Stimulated activated CD8-positive, alpha-beta memory T cell treated with anti-CD3 and anti-CD28 coated beads, Interleukin-7, amount 100 ng/mL, for 1 hour (primary cell): ENCODE measurements at regions not wholly inside any gene's neighbourhood (a gene's known extent, or its start where the extent isn't known, plus 50 kb on each side); places are given as distances from the start of the nearest gene placed in this dataset.
"Not testable (repeated sequence)": the region's sequence is repeated elsewhere in the genome, so short reads cannot be mapped to it uniquely, and the experiment has no call there.

Source experiments
- DNase-seq, 2 donors: peaks; one replicate each; pipeline ENCODE4 v3.0.0-alpha.2; 2020; ENCODE audit warnings: low read depth in 2 of 2

- no peak for DNase-seq
These were observed 115.1 kb downstream of the KCNRG start for GRCh38 chr13:50130123-50130946.

GRCh38 chr13:50131920-50132903, 117.0 kb downstream of the KCNRG start:
- DNase-seq, result no peak

GRCh38 chr13:50132904-50133357, 117.7 kb downstream of the KCNRG start:
- DNase-seq, result no peak

GRCh38 chr13:50133358-50133953, 118.2 kb downstream of the KCNRG start:
- DNase-seq, result no peak

GRCh38 chr13:50136226-50136625, 121.0 kb downstream of the KCNRG start:
- DNase-seq, result no peak

DNA sequence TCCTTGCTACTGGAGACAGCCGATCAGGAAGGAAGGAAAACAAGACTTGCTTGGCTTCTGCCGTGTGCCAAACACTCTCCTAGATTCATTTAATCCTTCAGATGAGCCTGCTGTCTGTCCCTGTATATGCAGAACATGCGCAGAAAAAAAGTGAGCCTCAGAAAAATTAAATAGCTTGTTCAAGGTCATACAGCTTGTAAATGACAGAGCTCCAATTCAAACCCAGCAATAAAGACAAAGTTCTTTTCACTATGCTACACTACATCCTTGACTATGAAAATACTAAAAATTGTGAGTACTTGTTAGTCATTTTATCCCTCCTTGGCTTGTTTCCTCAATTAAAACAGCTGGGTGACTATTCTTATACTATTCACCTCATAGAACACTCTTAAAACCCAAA, 121.4 kb downstream of the KCNRG start:
- no peak for DNase-seq

DNA sequence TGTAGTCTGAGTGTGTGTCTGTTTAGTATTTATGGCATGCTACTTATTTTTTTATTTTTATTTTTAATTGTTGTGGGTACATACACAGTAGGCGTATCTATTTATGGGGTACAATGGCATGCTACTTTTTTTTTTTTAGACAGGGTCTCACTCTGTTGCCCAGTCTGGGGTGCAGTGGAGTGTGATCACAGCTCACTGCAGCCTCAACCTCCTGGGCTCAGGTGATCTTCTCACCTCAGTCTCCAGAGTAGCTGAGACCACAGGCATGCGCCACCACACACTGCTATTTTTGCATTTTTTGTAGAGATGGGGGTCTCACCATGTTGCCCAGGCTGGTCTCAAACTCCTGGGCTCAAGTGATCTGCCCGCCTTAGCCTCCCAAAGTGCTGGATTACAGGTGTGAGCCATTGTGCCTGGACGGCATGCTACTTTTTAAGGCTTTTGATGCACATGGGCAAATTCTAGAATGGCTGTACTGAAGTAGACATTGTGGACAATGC, 124.2 kb downstream of the KCNRG start:
- DNase-seq, result not testable (repeated sequence)

GRCh38 chr13:50140153-50140552, 124.9 kb downstream of the KCNRG start:
- no peak for DNase-seq

DNA sequence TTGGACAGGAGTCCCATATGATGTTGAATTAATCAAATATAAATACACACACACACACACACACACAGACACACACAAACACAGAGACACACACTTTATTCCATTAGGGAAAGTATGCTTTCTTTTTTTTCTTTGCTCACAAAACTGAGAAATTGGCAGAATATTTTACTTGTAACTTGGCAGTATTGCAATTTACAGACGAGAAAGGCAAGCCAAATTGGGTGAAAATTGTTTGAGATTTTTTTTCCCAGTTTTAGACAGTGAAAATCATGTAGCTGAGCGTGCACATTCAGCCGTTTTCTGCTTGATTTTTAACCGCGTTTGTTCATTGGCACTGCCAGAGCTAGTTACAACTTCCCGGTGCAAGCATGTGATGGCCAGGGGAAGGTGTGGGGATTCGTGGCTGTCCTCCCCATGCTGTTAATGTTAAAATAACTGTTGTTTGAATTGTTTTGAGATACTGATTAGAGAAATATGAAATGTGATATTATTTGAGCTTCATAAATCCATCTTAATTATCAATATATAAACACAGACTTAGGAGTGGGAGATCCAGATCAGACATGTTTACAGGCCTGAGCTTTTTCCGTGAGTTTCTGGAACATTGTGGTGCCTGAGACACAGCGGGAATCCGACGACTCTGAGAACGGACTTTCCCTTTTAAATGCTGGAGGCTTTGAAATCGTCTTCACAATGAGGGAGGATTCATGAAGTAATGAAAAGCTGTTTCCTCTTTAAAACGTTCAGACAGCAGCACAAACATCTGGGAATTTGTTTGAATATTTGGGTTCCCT, 125.5 kb downstream of the KCNRG start:
- no peak for DNase-seq

DNA sequence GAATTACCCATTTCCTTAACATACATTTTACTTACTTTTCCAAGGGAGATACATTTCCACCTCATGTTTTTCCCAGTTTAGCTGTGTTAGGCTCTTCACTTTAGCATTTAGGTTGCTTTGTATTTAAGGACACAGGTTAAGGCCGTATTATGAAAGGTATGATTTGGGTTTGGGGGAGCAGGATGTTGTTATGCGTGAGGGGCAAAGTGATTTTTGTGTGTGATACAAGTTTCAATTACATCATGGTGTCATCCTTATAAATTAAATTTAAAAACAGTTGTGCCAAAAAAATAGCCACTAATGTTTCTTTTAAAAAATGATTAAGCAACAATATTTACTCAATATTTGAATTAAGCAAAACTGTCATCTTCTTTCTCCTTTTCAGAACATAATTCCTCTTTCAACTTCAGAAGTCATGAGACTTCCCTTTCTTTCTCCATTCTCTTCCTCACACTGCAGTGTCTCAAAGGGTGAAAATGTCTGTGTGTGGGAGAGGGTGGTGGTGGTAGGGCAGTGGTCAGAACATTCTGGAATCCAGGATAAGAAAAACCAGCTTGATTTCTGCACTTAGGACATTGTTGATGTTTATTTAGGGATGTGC, 126.2 kb downstream of the KCNRG start:
- DNase-seq, result no peak

DNA sequence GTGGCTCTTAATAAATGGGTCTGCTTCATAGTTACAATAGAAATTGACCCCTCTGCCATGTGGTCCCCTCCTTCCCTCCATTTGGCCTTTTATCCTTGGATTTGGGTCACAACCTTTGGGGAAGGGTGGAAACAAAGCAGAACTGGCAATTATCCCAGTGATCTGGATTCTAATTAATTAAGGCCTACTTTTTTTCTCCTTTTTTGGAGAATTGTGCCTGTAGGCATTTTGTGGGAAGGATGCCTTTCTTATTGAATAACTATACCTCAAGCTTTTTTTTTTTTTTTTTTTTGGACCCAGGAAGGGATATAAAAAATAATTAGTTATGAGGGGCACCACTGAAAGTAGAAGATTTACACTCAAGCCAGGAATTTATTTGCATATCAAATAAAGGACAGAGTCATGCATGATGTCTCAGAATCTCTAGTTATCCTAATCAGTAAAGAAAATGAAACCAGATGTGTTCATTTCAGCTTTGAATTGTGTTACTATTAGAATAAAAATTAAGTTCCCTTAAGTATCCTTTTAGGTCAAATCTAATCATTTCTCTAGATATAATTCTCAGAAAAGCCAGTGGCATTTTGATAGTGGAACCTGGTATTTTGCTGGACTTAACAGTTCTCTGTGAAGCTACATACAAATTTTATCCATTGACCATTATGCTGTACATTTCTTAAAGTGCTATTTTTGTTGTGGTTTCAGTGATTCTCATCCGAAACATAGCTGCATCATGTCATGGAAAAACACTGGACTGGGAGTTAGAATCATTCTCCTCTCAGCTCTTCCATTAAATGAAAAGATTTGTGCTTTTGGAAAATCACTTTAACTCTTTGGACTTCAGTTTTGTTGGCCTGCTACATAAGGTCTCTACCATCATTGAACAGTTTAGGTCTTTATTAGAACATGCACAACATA, 129.3 kb downstream of the KCNRG start:
- DNase-seq, result no peak

- no peak for DNase-seq
These were observed 134.0 kb downstream of the KCNRG start for GRCh38 chr13:50149214-50149613.

- DNase-seq, result no peak
These were observed 134.7 kb downstream of the KCNRG start for GRCh38 chr13:50149932-50150331.

- DNase-seq, result no peak
These were observed 137.0 kb downstream of the KCNRG start for GRCh38 chr13:50152224-50152623.

DNA sequence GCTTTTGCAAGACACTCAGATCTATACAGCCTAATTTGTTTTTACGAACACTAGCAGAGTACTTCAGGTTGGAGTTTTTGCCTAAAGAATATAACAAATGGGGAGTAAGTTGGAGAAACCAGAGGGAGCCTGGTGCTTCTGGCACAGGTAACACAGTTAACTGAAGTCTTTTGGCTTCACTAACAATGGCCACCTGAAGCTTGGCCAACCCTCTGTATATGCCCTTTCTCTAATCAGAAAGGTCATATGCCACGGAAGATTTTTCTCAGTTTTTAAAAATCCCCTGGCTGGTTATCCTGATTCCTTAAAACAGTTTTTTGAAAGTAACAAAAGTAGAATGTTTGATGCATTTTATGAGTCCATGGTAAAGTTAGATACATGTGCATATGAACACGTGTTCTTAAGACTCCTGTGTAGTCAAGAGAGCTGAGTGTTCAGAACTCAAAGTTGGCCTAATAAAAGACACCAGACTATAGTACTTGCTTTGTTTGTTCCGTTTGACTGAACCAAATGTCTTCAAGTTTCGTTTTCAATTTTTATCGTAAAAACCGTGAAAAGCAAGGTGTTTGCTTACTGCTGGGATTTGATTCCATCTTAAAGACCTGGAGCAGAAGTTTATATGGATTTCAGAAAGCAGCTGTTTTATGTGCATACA, 137.5 kb downstream of the KCNRG start:
- no peak for DNase-seq

- no peak for DNase-seq
These were observed 138.2 kb downstream of the KCNRG start for GRCh38 chr13:50153401-50153800.

DNA sequence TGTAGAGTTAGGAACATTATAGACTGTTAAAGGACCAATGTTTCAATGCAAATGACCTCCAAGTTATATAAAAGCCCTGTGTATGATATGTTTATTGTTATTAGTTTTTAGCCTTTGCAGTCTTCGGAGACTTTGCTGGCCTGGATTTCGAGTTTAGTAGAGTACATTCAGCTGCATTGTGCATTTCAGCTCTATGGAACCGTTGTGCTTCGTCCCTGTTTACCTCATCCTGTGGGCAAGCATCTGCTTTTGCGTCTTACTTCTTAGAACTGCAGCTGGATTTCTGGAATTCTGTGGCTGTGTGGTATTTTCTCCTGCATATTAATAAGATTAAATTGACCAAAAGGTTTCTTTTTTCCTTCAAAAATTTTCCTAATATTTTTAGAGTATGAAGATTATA, 138.6 kb downstream of the KCNRG start:
- DNase-seq, result no peak

DNA sequence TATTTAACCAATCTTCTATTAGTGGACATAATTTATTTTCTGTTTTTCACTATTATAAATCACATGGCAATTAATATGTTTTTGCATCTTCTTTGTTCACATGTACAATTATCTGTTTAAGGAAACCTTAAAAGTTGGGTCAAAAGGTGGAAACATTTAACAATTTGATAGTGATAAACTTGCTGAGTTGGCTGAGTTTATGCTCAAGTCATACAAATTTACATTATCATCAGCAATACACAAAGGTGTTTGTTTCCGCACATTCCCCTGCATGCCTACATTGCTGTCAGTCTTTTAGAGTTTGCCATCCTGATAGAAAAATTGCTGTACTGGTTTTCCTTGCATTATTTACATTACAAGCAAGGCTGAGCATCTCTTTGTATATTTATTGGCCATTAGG, 139.5 kb downstream of the KCNRG start:
- no peak for DNase-seq

- DNase-seq, result no peak
These were observed 140.9 kb downstream of the KCNRG start for GRCh38 chr13:50156140-50156539.
